Esophagus squamous epithelium (tissue), 4 donors: ENCODE measurements at regions not wholly inside any gene's neighbourhood (a gene's known extent, or its start where the extent isn't known, plus 50 kb on each side); places are given as distances from the start of the nearest gene placed in this dataset.

Experiments
- POLR2A ChIP-seq, 4 donors: fragments of 450-650 bp; IDR thresholded peaks; one replicate each; pipeline ENCODE4 v1.6.1; 2017; ENCODE audit warnings: antibody characterized with exemption in 4 of 4, mild to moderate bottlenecking in 4 of 4, moderate library complexity in 3 of 4
- TF ChIP-seq, protein P1 (sequence below), 6 experiments: fragments of 450-650 bp in 4 of 6; fragments of 200-600 bp in 2 of 6; sonication (generic) in 2 of 6; IDR thresholded peaks; one replicate each; pipeline ENCODE4 v1.5.1; 2016 to 2019; ENCODE audit warnings: antibody characterized with exemption in 6 of 6, mild to moderate bottlenecking in 4 of 6, moderate library complexity in 4 of 6

DNA sequence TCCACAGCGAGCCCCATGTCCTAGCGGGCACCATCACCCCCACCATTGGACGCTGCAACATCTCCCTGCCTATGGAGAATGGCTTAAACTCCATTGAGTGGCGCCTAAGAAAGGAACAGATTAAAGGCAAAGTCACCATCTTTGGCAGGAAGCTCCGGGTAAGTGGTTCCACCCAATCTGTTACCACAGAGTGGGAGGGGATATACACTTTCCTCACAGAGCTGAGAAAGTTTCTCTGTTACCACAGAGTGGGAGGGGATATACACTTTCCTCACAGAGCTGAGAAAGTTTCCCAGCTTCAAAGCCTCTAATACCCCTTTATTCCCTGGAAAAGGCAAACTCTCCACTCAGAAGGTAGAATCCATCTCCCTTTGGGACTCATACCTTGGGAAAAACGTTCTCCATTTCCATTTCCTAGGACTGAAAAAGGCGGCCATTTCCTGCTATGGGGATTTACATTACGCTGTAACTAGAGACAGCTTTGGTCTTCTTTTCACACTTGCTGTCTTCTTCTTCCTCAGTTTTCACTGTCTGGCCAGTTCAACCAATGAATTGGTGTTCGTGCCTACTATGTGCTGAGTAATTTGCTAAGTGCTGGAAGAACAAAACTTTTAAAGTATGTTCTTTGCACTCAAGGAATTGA lies 63.4 kb upstream of the WWC1 start:
- TF ChIP-seq, protein P1, sequence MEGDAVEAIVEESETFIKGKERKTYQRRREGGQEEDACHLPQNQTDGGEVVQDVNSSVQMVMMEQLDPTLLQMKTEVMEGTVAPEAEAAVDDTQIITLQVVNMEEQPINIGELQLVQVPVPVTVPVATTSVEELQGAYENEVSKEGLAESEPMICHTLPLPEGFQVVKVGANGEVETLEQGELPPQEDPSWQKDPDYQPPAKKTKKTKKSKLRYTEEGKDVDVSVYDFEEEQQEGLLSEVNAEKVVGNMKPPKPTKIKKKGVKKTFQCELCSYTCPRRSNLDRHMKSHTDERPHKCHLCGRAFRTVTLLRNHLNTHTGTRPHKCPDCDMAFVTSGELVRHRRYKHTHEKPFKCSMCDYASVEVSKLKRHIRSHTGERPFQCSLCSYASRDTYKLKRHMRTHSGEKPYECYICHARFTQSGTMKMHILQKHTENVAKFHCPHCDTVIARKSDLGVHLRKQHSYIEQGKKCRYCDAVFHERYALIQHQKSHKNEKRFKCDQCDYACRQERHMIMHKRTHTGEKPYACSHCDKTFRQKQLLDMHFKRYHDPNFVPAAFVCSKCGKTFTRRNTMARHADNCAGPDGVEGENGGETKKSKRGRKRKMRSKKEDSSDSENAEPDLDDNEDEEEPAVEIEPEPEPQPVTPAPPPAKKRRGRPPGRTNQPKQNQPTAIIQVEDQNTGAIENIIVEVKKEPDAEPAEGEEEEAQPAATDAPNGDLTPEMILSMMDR (IDR thresholded peaks at IDR 0.05): no peak
- no peak for TF ChIP-seq POLR2A (IDR thresholded peaks at IDR 0.05)
